GM12865 (cell line): ENCODE measurements at regions not wholly inside any gene's neighbourhood (a gene's known extent, or its start where the extent isn't known, plus 50 kb on each side); places are given as distances from the start of the nearest gene placed in this dataset.

Source experiments
- DNase-seq: peaks from one replicate; pipeline ENCODE4 v3.0.0; 2010; ENCODE audit warnings: low read depth
- H3K4me3 ChIP-seq: 2 replicates; pipeline ENCODE4 v1.5.1; 2011; ENCODE audit warnings: mild to moderate bottlenecking, low read depth, low read length, control low read depth
- CTCF ChIP-seq: IDR thresholded peaks from 2 replicates; pipeline ENCODE4 v1.5.1; 2011; ENCODE audit warnings: low read length, control low read depth, low read depth, inconsistent platforms; ENCODE audit not compliant: insufficient read depth; ENCODE audit errors: missing control alignments

DNA sequence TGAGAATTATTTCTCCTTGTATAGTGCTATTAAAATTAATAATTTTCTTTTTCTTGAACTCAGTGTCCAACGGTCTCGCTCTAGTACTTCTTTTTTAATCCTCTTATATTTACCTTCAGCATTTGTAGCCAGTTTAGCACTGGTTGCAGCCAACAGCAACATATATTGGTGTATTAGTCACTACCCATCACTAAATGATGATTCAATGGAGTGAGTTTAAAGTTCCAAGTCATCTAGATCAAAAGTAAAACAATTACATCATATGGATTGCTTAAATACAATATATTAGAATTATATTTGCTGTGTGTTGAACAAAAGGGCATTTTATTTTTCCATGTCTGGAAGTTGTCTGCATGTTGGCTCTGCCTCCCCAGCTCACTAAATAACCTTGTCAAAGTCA lies 591.8 kb downstream of the ADGRL2 start:
- no peak for TF ChIP-seq CTCF
- no peak for DNase-seq
- no peak overlapping the region for H3K4me3 ChIP-seq

DNA sequence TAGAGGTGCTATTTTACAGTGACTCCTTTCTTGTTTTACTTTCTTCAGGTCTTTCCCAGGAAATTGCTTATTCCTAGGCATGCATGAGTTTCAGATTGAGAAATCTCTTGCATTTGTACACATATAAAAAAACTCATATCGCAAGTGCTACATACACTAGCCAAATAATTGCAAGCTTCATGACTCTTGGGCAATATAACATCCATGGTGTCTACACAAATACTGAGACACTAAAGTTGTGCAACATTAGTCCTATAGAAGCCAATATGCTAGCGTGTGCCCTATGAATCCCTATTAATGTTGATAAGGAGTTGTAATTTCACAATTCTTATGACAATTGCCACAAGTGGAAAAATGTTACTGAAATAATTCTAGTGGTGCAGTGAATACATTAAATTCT lies 591.0 kb downstream of the ADGRL2 start:
- no peak overlapping the region for H3K4me3 ChIP-seq
- no peak for DNase-seq
- TF ChIP-seq CTCF: no peak

DNA sequence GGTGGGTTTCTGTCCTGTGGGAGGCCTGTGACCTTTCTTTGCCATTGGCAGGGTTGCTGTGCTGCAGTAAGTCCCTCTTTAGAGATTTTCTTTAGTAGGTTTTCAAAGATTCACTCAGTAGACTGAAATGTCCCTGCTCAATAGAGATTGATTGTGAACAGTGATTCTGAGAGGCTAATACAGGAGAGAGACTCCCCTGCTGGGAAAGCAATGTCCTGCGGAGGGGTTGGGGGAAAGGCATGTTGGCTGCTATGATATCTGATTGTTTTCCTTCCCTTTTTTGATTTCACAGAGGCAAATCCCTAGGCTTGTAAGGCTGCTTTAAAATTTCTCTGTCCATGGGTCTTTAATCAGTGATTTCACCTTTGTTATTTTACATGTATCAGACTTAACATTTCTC lies 589.9 kb downstream of the ADGRL2 start:
- no peak overlapping the region for H3K4me3 ChIP-seq
- no peak for DNase-seq
- no peak for TF ChIP-seq CTCF

DNA sequence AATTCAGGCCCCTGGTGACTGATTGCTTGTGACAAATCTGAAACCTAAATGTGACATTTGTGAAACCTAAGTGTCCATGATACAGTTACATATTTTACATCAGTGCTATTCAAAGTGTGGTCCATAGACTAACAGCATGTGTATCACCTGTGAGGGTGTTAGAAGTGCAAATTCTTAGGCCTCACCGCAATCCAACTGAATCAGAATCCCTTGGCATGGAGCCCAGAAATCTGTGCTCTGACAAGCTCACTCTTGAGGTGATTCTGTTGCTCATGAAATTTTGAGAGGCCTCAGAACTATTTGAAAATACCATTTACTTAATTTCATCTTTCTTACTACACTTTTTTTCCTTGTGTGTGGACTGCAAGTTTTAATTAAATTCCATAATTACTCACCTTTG lies 587.9 kb downstream of the ADGRL2 start:
- no peak overlapping the region for H3K4me3 ChIP-seq
- TF ChIP-seq CTCF: no peak
- no peak for DNase-seq

GRCh38 chr1:82387012-82387366 lies 586.3 kb downstream of the ADGRL2 start:
- TF ChIP-seq CTCF: no peak
- H3K4me3 ChIP-seq: no peak overlapping the region
- DNase-seq: no peak

GRCh38 chr1:82386365-82387011 lies 585.8 kb downstream of the ADGRL2 start:
- no peak for DNase-seq
- H3K4me3 ChIP-seq: no peak overlapping the region
- TF ChIP-seq CTCF: no peak

GRCh38 chr1:82384776-82385175 lies 584.0 kb downstream of the ADGRL2 start:
- TF ChIP-seq CTCF: no peak
- no peak for DNase-seq

More at GRCh38 chr1:82384776-82385175, 584.0 kb downstream of the ADGRL2 start:
- H3K4me3 ChIP-seq: no peak overlapping the region
